Aorta (tissue), 5 donors: ENCODE measurements at regions not wholly inside any gene's neighbourhood (a gene's known extent, or its start where the extent isn't known, plus 50 kb on each side); places are given as distances from the start of the nearest gene placed in this dataset.

Source experiments
- ATAC-seq: fragments of 200-7000 bp; cut with Tn5 transposase; one replicate; pipeline ENCODE4 v1.9.1; 2022; ENCODE audit warnings: moderate library complexity; ENCODE audit not compliant: low FRiP score
- DNase-seq, 2 donors: peaks; one replicate each; pipeline ENCODE4 v3.0.0-alpha.2; 2020
- H3K27ac ChIP-seq, 2 donors: one replicate each; pipeline ENCODE4 v1.5.1; 2013; ENCODE audit warnings: low read length in 2 of 2, mild to moderate bottlenecking in 2 of 2, moderate library complexity in 2 of 2, control low read depth in 1 of 2, inconsistent platforms in 1 of 2, low read depth in 1 of 2
- H3K27me3 ChIP-seq, 2 donors: one replicate each; pipeline ENCODE4 v1.6.1; 2013; ENCODE audit warnings: control low read depth in 1 of 2, low read length in 1 of 2, mild to moderate bottlenecking in 1 of 2, moderate library complexity in 1 of 2; ENCODE audit not compliant: insufficient read depth in 2 of 2, control insufficient read depth in 1 of 2
- H3K36me3 ChIP-seq, 2 donors: one replicate each; pipeline ENCODE4 v1.6.1; 2013; ENCODE audit warnings: control low read depth in 1 of 2, low read length in 1 of 2, mild to moderate bottlenecking in 1 of 2; ENCODE audit not compliant: insufficient read depth in 2 of 2, control insufficient read depth in 1 of 2
- H3K4me1 ChIP-seq, 2 donors: one replicate each; pipeline ENCODE4 v1.6.1; 2013; ENCODE audit warnings: low read length in 2 of 2, control low read depth in 1 of 2, mild to moderate bottlenecking in 1 of 2, moderate library complexity in 1 of 2; ENCODE audit not compliant: insufficient read depth in 2 of 2, control insufficient read depth in 1 of 2
- H3K4me3 ChIP-seq, 2 donors: one replicate each; pipeline ENCODE4 v1.5.1; 2013; ENCODE audit warnings: low read length in 2 of 2, control low read depth in 1 of 2, mild to moderate bottlenecking in 1 of 2
- H3K9me3 ChIP-seq: one replicate; pipeline ENCODE4 v1.6.1; 2013; ENCODE audit warnings: mild to moderate bottlenecking, low read length; ENCODE audit not compliant: control insufficient read depth
- WGBS, 2 donors: extraction: QIAGEN DNeasy Blood & Tissue Kit; methylation state at CpG; one replicate each; pipeline ENCODE4 v1.1.7; 2013; 5-methylcytosine and 5-hydroxymethylcytosine counted together
- intact Hi-C, 2 donors: fragments of 100-400 bp; cut with DNase I; formaldehyde crosslinking; loops; one replicate each; pipeline versions ENCODE4 v1.14.2 to v1.15.0; 2022
- donor health status: healthy with polysubstance abuse.
- donor health status: Bipolar disorder and iron deficiency.
- donor health status: DM: no; HTN: no; CAD: no.
- donor health status: DM: no; HTN: no; CAD: no.
- donor health status: DM: yes; HTN: yes; CAD: no.

GRCh38 chr1:199357599-199357998 is 669.9 kb upstream of the NR5A2 start:
- no peak overlapping the region for H3K4me3 ChIP-seq
- H3K27me3 ChIP-seq: no peaks in the 10 kb centered on the region
- H3K27ac ChIP-seq: no peak overlapping the region
- H3K36me3 ChIP-seq: no peaks in the 10 kb centered on the region
- no peaks in the 10 kb centered on the region for H3K4me1 ChIP-seq
- 91 to 95% methylated on average over 3 of the region's 3 CpGs for WGBS, 2 donors
- DNase-seq: no peak
- no peak for ATAC-seq
- intact Hi-C loops: no loop called here
- H3K9me3 ChIP-seq: no peaks in the 10 kb centered on the region

GRCh38 chr1:199362996-199363395 is 664.5 kb upstream of the NR5A2 start:
- Histone ChIP-seq H3K9me3 (no peaks in the 10 kb centered on the region), H3K27ac (no peak overlapping the region), H3K4me1 (no peaks in the 10 kb centered on the region), H3K27me3 (no peaks in the 10 kb centered on the region), H3K36me3 (no peaks in the 10 kb centered on the region), H3K4me3 (no peak overlapping the region)
- DNase-seq (no peak), ATAC-seq (no peak)
- intact Hi-C loops: no loop called here
- 92 to 100% methylated on average over 1 of the region's 1 CpG for WGBS, 2 donors

- Histone ChIP-seq H3K4me1 (no peaks in the 10 kb centered on the region), H3K36me3 (no peaks in the 10 kb centered on the region), H3K27ac (no peak overlapping the region), H3K4me3 (no peak overlapping the region), H3K27me3 (no peaks in the 10 kb centered on the region), H3K9me3 (peaks cover 3% of the 10 kb centered on the region)
- no peak for DNase-seq
- WGBS, 2 donors: 77 to 82% methylated on average over 2 of the region's 2 CpGs
- intact Hi-C loops: no loop called here
- no peak for ATAC-seq
Measured at GRCh38 chr1:199373139-199373538, 654.4 kb upstream of the NR5A2 start.

GRCh38 chr1:199377211-199377610 is 650.3 kb upstream of the NR5A2 start:
- no peaks in the 10 kb centered on the region for H3K27me3 ChIP-seq
- intact Hi-C loops: no loop called here
- no peaks in the 10 kb centered on the region for H3K9me3 ChIP-seq
- no peaks in the 10 kb centered on the region for H3K4me1 ChIP-seq
- H3K4me3 ChIP-seq: no peak overlapping the region
- DNase-seq (no peak), ATAC-seq (no peak)
- no peaks in the 10 kb centered on the region for H3K36me3 ChIP-seq
- WGBS, 2 donors: 61 to 66% methylated on average over 1 of the region's 1 CpG
- no peak overlapping the region for H3K27ac ChIP-seq

- no peak for DNase-seq
- Histone ChIP-seq H3K36me3 (no peaks in the 10 kb centered on the region), H3K27ac (no peak overlapping the region), H3K9me3 (peaks cover 1% of the 10 kb centered on the region), H3K4me3 (no peak overlapping the region), H3K4me1 (no peaks in the 10 kb centered on the region), H3K27me3 (no peaks in the 10 kb centered on the region)
- intact Hi-C loops: no loop called here
- ATAC-seq: no peak
Measured at GRCh38 chr1:199383793-199384192, 643.7 kb upstream of the NR5A2 start.

- WGBS, 2 donors: 96 to 99% methylated on average over 3 of the region's 3 CpGs
Measured at GRCh38 chr1:199394856-199395255, 632.7 kb upstream of the NR5A2 start.

GRCh38 chr1:199396456-199396855 is 631.1 kb upstream of the NR5A2 start:
- DNase-seq (no peak), ATAC-seq (no peak)
- intact Hi-C loops: no loop called here
- Histone ChIP-seq H3K27ac (no peak overlapping the region), H3K9me3 (no peaks in the 10 kb centered on the region), H3K36me3 (no peaks in the 10 kb centered on the region), H3K4me1 (no peaks in the 10 kb centered on the region), H3K27me3 (no peaks in the 10 kb centered on the region), H3K4me3 (no peak overlapping the region)
- 10 to 14% methylated on average over 1 of the region's 1 CpG for WGBS, 2 donors

More at GRCh38 chr1:199394856-199395255, 632.7 kb upstream of the NR5A2 start:
- ATAC-seq (no peak), DNase-seq (no peak)
- Histone ChIP-seq H3K27me3 (no peaks in the 10 kb centered on the region), H3K27ac (no peak overlapping the region), H3K4me3 (no peak overlapping the region), H3K9me3 (no peaks in the 10 kb centered on the region), H3K36me3 (no peaks in the 10 kb centered on the region), H3K4me1 (no peaks in the 10 kb centered on the region)
- intact Hi-C loops: no loop called here

GRCh38 chr1:199399996-199400724 is 627.4 kb upstream of the NR5A2 start:
- no peak overlapping the region for H3K4me3 ChIP-seq
- DNase-seq: no peak
- H3K4me1 ChIP-seq: no peaks in the 10 kb centered on the region
- whole genome bisulfite sequencing, 2 donors: 74 to 78% methylated on average over 3 of the region's 3 CpGs
- no peaks in the 10 kb centered on the region for H3K36me3 ChIP-seq
- intact Hi-C loops: no loop called here
- H3K9me3 ChIP-seq: no peaks in the 10 kb centered on the region
- no peak overlapping the region for H3K27ac ChIP-seq
- no peaks in the 10 kb centered on the region for H3K27me3 ChIP-seq
- no peak for ATAC-seq

- H3K4me3 ChIP-seq: no peak overlapping the region
- no peaks in the 10 kb centered on the region for H3K27me3 ChIP-seq
- intact Hi-C loops: no loop called here
- no peaks in the 10 kb centered on the region for H3K9me3 ChIP-seq
- no peaks in the 10 kb centered on the region for H3K4me1 ChIP-seq
- no peaks in the 10 kb centered on the region for H3K36me3 ChIP-seq
- WGBS, 2 donors: 47 to 48% methylated on average over 1 of the region's 1 CpG
- ATAC-seq: no peak
- no peak overlapping the region for H3K27ac ChIP-seq
- no peak for DNase-seq
Measured at GRCh38 chr1:199403531-199404116, 623.9 kb upstream of the NR5A2 start.
